ENCODE measurements at regions not wholly inside any gene's neighbourhood (a gene's known extent, or its start where the extent isn't known, plus 50 kb on each side); places are given as distances from the start of the nearest gene placed in this dataset.

- DNase-seq (ENCODE audit: missing footprints) (no peak), ATAC-seq (no peak)
- intact Hi-C loops (cut with DNase I), result no loop called here
Observed at GRCh38 chr10:89829262-89829886, 128.0 kb downstream of the KIF20B start.

GRCh38 chr10:89829887-89830269, 128.5 kb downstream of the KIF20B start:
- intact Hi-C loops (cut with DNase I), result no loop called here
- ATAC-seq, result no peak
- no peak for DNase-seq (ENCODE audit: missing footprints)

- ATAC-seq, result no peak
- intact Hi-C loops (cut with DNase I), result no loop called here
- DNase-seq (ENCODE audit: missing footprints), result no peak
Observed at GRCh38 chr10:89830624-89831023, 129.2 kb downstream of the KIF20B start.

- ATAC-seq (peak; percentile 47), DNase-seq (ENCODE audit: missing footprints) (no peak)
- intact Hi-C loops (cut with DNase I), result no loop called here
Observed at GRCh38 chr10:89836840-89837164, 135.4 kb downstream of the KIF20B start.

- ATAC-seq (peak; percentile 42), DNase-seq (ENCODE audit: missing footprints) (peak; percentile 73)
- intact Hi-C loops (cut with DNase I), result no loop called here
Observed at GRCh38 chr10:89837165-89838043, 136.0 kb downstream of the KIF20B start.

- DNase-seq (ENCODE audit: missing footprints) (no peak), ATAC-seq (peak; percentile 25)
- intact Hi-C loops (cut with DNase I), result no loop called here
Observed at GRCh38 chr10:89838044-89838615, 136.7 kb downstream of the KIF20B start.

- DNase-seq (ENCODE audit: missing footprints) (no peak), ATAC-seq (no peak)
- intact Hi-C loops (cut with DNase I), result no loop called here
Observed at GRCh38 chr10:89845541-89846280, 144.3 kb downstream of the KIF20B start.

GRCh38 chr10:89846281-89846630, 144.9 kb downstream of the KIF20B start:
- intact Hi-C loops (cut with DNase I), result no loop called here
- ATAC-seq (no peak), DNase-seq (ENCODE audit: missing footprints) (no peak)

GRCh38 chr10:89846786-89847185, 145.4 kb downstream of the KIF20B start:
- intact Hi-C loops (cut with DNase I), result no loop called here
- ATAC-seq (no peak), DNase-seq (ENCODE audit: missing footprints) (no peak)

GRCh38 chr10:89852872-89853271, 151.5 kb downstream of the KIF20B start:
- ATAC-seq (no peak), DNase-seq (ENCODE audit: missing footprints) (no peak)
- intact Hi-C loops (cut with DNase I), result no loop called here

- intact Hi-C loops (cut with DNase I), result no loop called here
- ATAC-seq, result no peak
- DNase-seq (ENCODE audit: missing footprints), result no peak
Observed at GRCh38 chr10:89853781-89854191, 152.4 kb downstream of the KIF20B start.

- DNase-seq (ENCODE audit: missing footprints) (no peak), ATAC-seq (no peak)
- intact Hi-C loops (cut with DNase I), result no loop called here
Observed at GRCh38 chr10:89857431-89858042, 156.1 kb downstream of the KIF20B start.

- DNase-seq (ENCODE audit: missing footprints) (no peak), ATAC-seq (no peak)
- intact Hi-C loops (cut with DNase I), result no loop called here
Observed at GRCh38 chr10:89861199-89861573, 159.8 kb downstream of the KIF20B start.

- intact Hi-C loops (cut with DNase I), result no loop called here
- ATAC-seq (no peak), DNase-seq (ENCODE audit: missing footprints) (no peak)
Observed at GRCh38 chr10:89861584-89862301, 160.4 kb downstream of the KIF20B start.

- DNase-seq (ENCODE audit: missing footprints) (no peak), ATAC-seq (no peak)
- intact Hi-C loops (cut with DNase I), result no loop called here
Observed at GRCh38 chr10:89867964-89868363, 166.6 kb downstream of the KIF20B start.

- DNase-seq (ENCODE audit: missing footprints) (no peak), ATAC-seq (no peak)
- intact Hi-C loops (cut with DNase I), result no loop called here
Observed at GRCh38 chr10:89869180-89869579, 167.8 kb downstream of the KIF20B start.

GRCh38 chr10:89869592-89870156, 168.3 kb downstream of the KIF20B start:
- intact Hi-C loops (cut with DNase I), result no loop called here
- DNase-seq (ENCODE audit: missing footprints), result no peak
- no peak for ATAC-seq

GRCh38 chr10:89870936-89871335, 169.5 kb downstream of the KIF20B start:
- DNase-seq (ENCODE audit: missing footprints), result no peak
- no peak for ATAC-seq
- intact Hi-C loops (cut with DNase I), result no loop called here
